Uterus (tissue), 2 donors: ENCODE measurements at regions not wholly inside any gene's neighbourhood (a gene's known extent, or its start where the extent isn't known, plus 50 kb on each side); places are given as distances from the start of the nearest gene placed in this dataset.

ENCODE experiments used
- CTCF ChIP-seq, 4 experiments: fragments of 200-600 bp in 2 of 4; fragments of 450-650 bp in 2 of 4; sonication (generic) in 2 of 4; IDR thresholded peaks; one replicate each; pipeline ENCODE4 v1.5.1; 2016 to 2019; ENCODE audit warnings: antibody characterized with exemption in 4 of 4, mild to moderate bottlenecking in 2 of 4, moderate library complexity in 1 of 4
- POLR2A ChIP-seq, 2 donors: fragments of 450-650 bp; IDR thresholded peaks; one replicate each; pipeline ENCODE4 v1.6.1; 2016; ENCODE audit warnings: antibody characterized with exemption in 2 of 2, mild to moderate bottlenecking in 1 of 2, moderate library complexity in 1 of 2

GRCh38 chr2:67982956-67983355 lies 79.8 kb downstream of the C1D start:
- no peak for TF ChIP-seq POLR2A (IDR thresholded peaks at IDR 0.05)
- TF ChIP-seq CTCF (IDR thresholded peaks at IDR 0.05), result no peak
